Activated CD8-positive, alpha-beta memory T cell treated with anti-CD3 and anti-CD28 coated beads, Interleukin-2, amount 10 ng/mL, durations not matched to agents 7 days and 5 days (primary cell): ENCODE measurements at regions not wholly inside any gene's neighbourhood (a gene's known extent, or its start where the extent isn't known, plus 50 kb on each side); places are given as distances from the start of the nearest gene placed in this dataset.

Source experiments
- ATAC-seq: fragments of 150-1000 bp; cut with Tn5 transposase; one replicate; pipeline ENCODE4 v1.10.0; 2021; ENCODE audit warnings: moderate library complexity
- CTCF ChIA-PET: fragments of 350-600 bp; sonication (Branson Sonifier 250); formaldehyde crosslinking; loops from one replicate; lab custom pipeline; 2021; ENCODE audit warnings: antibody characterized with exemption; lab: Charles Lee
- DNase-seq: peaks from one replicate; pipeline ENCODE4 v3.0.0-alpha.2; 2020
- H3K27ac Mint-ChIP-seq: one replicate; pipeline ENCODE4 v1.8.0; 2021; ENCODE audit warnings: mild to moderate bottlenecking, mixed read lengths
- H3K27me3 Mint-ChIP-seq: one replicate; pipeline ENCODE4 v1.8.0; 2021; ENCODE audit warnings: mixed read lengths
- H3K36me3 Mint-ChIP-seq: one replicate; pipeline ENCODE4 v1.8.0; 2021; ENCODE audit warnings: mild to moderate bottlenecking, mixed read lengths
- H3K4me1 Mint-ChIP-seq: one replicate; pipeline ENCODE4 v1.8.0; 2021; ENCODE audit warnings: mixed read lengths
- H3K4me3 Mint-ChIP-seq: one replicate; pipeline ENCODE4 v1.8.0; 2021; ENCODE audit warnings: mild to moderate bottlenecking, moderate library complexity, mixed read lengths
- H3K9me3 Mint-ChIP-seq: one replicate; pipeline ENCODE4 v1.8.0; 2022; ENCODE audit warnings: low read depth, mixed read lengths

- no peak overlapping the region for H3K27ac Mint-ChIP-seq
- no peaks in the 10 kb centered on the region for H3K36me3 Mint-ChIP-seq
- ATAC-seq (no peak), DNase-seq (no peak)
- no peaks in the 10 kb centered on the region for H3K9me3 Mint-ChIP-seq
- peaks cover 2% of the 10 kb centered on the region for H3K27me3 Mint-ChIP-seq
- no peak overlapping the region for H3K4me3 Mint-ChIP-seq
- CTCF ChIA-PET: interaction anchor here (1.6 kb wide), 1 partner anchor 383 kb away, joined by 6 read pairs; no protein-coding TSS in a partner anchor
- H3K4me1 Mint-ChIP-seq: peaks cover 1% of the 10 kb centered on the region
Observed at GRCh38 chr1:99176753-99177152, 87.5 kb upstream of the PLPPR4 start.

- no peak overlapping the region for H3K27ac Mint-ChIP-seq
- peaks cover 1% of the 10 kb centered on the region for H3K4me1 Mint-ChIP-seq
- no peak overlapping the region for H3K4me3 Mint-ChIP-seq
- no peaks in the 10 kb centered on the region for H3K9me3 Mint-ChIP-seq
- peaks cover 2% of the 10 kb centered on the region for H3K27me3 Mint-ChIP-seq
- DNase-seq (no peak), ATAC-seq (no peak)
- no peaks in the 10 kb centered on the region for H3K36me3 Mint-ChIP-seq
- CTCF ChIA-PET: no interaction called here
Observed at GRCh38 chr1:99177465-99177864, 86.8 kb upstream of the PLPPR4 start.

- H3K4me3 Mint-ChIP-seq: no peak overlapping the region
- peaks cover 1% of the 10 kb centered on the region for H3K4me1 Mint-ChIP-seq
- no peaks in the 10 kb centered on the region for H3K9me3 Mint-ChIP-seq
- DNase-seq (peak; percentile 78), ATAC-seq (peak; percentile 82)
- H3K36me3 Mint-ChIP-seq: no peaks in the 10 kb centered on the region
- CTCF ChIA-PET: interaction anchor here (0.5 to 1.2 kb wide), 5 partner anchors 10 to 541 kb away, joined by 3 to 5 read pairs (median 3); no protein-coding TSS in a partner anchor
- H3K27me3 Mint-ChIP-seq: peaks cover 2% of the 10 kb centered on the region
- H3K27ac Mint-ChIP-seq: no peak overlapping the region
Observed at GRCh38 chr1:99180343-99180808, 83.9 kb upstream of the PLPPR4 start.

- no peaks in the 10 kb centered on the region for H3K36me3 Mint-ChIP-seq
- ATAC-seq (no peak), DNase-seq (no peak)
- H3K27ac Mint-ChIP-seq: no peak overlapping the region
- peaks cover 2% of the 10 kb centered on the region for H3K27me3 Mint-ChIP-seq
- H3K4me3 Mint-ChIP-seq: no peak overlapping the region
- no peaks in the 10 kb centered on the region for H3K9me3 Mint-ChIP-seq
- CTCF ChIA-PET: interaction anchor here (0.5 to 1.2 kb wide), 6 partner anchors 10 to 540 kb away, joined by 3 to 5 read pairs (median 3); no protein-coding TSS in a partner anchor
- peaks cover 1% of the 10 kb centered on the region for H3K4me1 Mint-ChIP-seq
Observed at GRCh38 chr1:99180915-99181314, 83.4 kb upstream of the PLPPR4 start.

GRCh38 chr1:99181892-99182291, 82.4 kb upstream of the PLPPR4 start:
- Mint-ChIP-seq H3K27ac (no peak overlapping the region), H3K4me1 (peaks cover 1% of the 10 kb centered on the region), H3K27me3 (no peaks in the 10 kb centered on the region), H3K4me3 (no peak overlapping the region), H3K36me3 (no peaks in the 10 kb centered on the region), H3K9me3 (no peaks in the 10 kb centered on the region)
- DNase-seq (no peak), ATAC-seq (no peak)
- CTCF ChIA-PET: interaction anchor here (0.7 to 1.2 kb wide), 4 partner anchors 11 to 439 kb away, joined by 3 to 4 read pairs (median 3); no protein-coding TSS in a partner anchor

- H3K36me3 Mint-ChIP-seq: no peaks in the 10 kb centered on the region
- no peak for ATAC-seq
- no peak overlapping the region for H3K27ac Mint-ChIP-seq
- peaks cover 1% of the 10 kb centered on the region for H3K4me1 Mint-ChIP-seq
- H3K27me3 Mint-ChIP-seq: peaks cover 3% of the 10 kb centered on the region
- no peak for DNase-seq
- H3K4me3 Mint-ChIP-seq: no peak overlapping the region
- CTCF ChIA-PET: no interaction called here
- no peaks in the 10 kb centered on the region for H3K9me3 Mint-ChIP-seq
Observed at GRCh38 chr1:99185196-99185595, 79.1 kb upstream of the PLPPR4 start.

GRCh38 chr1:99193431-99193830, 70.9 kb upstream of the PLPPR4 start:
- CTCF ChIA-PET: interaction anchor here (0.8 kb wide), 2 partner anchors 12 to 15 kb away, joined by 3 read pairs; no protein-coding TSS in a partner anchor
- Mint-ChIP-seq H3K4me1 (no peaks in the 10 kb centered on the region), H3K36me3 (no peaks in the 10 kb centered on the region), H3K27me3 (peaks cover 6% of the 10 kb centered on the region), H3K9me3 (no peaks in the 10 kb centered on the region), H3K27ac (no peak overlapping the region), H3K4me3 (no peak overlapping the region)
- ATAC-seq (no peak), DNase-seq (no peak)

GRCh38 chr1:99198393-99198792, 65.9 kb upstream of the PLPPR4 start:
- no peak overlapping the region for H3K27ac Mint-ChIP-seq
- H3K9me3 Mint-ChIP-seq: no peaks in the 10 kb centered on the region
- H3K36me3 Mint-ChIP-seq: no peaks in the 10 kb centered on the region
- H3K4me1 Mint-ChIP-seq: no peaks in the 10 kb centered on the region
- CTCF ChIA-PET: no interaction called here
- no peak overlapping the region for H3K4me3 Mint-ChIP-seq
- ATAC-seq: no peak
- peaks cover 3% of the 10 kb centered on the region for H3K27me3 Mint-ChIP-seq
- no peak for DNase-seq

- ATAC-seq: no peak
Observed at GRCh38 chr1:99207216-99207615, 57.1 kb upstream of the PLPPR4 start.

More at GRCh38 chr1:99207216-99207615, 57.1 kb upstream of the PLPPR4 start:
- no peaks in the 10 kb centered on the region for H3K36me3 Mint-ChIP-seq
- no peak overlapping the region for H3K27ac Mint-ChIP-seq
- DNase-seq: no peak
- H3K4me1 Mint-ChIP-seq: no peaks in the 10 kb centered on the region
- CTCF ChIA-PET: no interaction called here
- H3K27me3 Mint-ChIP-seq: no peaks in the 10 kb centered on the region
- H3K9me3 Mint-ChIP-seq: no peaks in the 10 kb centered on the region
- no peak overlapping the region for H3K4me3 Mint-ChIP-seq
